ENCODE measurements at regions not wholly inside any gene's neighbourhood (a gene's known extent, or its start where the extent isn't known, plus 50 kb on each side); places are given as distances from the start of the nearest gene placed in this dataset.

DNA sequence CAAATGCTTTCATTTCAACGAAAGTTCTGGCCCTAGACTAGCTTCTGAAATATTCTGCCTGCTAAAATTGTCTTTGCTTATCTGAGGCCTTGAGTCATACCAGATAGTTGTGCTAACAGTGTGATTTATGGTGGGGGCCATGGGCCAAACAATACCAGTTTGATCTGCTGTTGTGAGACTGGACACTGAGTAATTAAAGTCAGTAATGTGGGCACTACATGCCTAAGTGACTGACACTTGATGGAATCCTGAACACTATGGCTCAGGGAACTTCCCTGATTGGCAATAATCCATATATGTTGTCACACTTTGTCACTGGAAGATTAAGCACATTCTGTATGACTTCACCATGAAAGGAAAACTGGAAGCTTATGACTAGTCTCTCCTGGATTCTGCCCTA is 127.6 kb upstream of the CYLC2 start:
- 48% methylated on average over 1 of the region's 1 CpG for WGBS
- Histone ChIP-seq H3K4me1 (replicated peaks) (no peaks in the 10 kb centered on the region), H3K27ac (no peak overlapping the region), H3K27me3 (replicated peaks; ENCODE audit: insufficient read depth) (no peaks in the 10 kb centered on the region), H3K9me3 (no peaks in the 10 kb centered on the region), H3K36me3 (no peaks in the 10 kb centered on the region), H3K4me3 (no peak overlapping the region)
- no peak for DNase-seq (ENCODE audit: low spot score)
- TF ChIP-seq POLR2A (IDR thresholded peaks at IDR 0.05) = no peak
- TF ChIP-seq POLR2AphosphoS5 (IDR thresholded peaks at IDR 0.05) = no peak
- TF ChIP-seq, protein P1, sequence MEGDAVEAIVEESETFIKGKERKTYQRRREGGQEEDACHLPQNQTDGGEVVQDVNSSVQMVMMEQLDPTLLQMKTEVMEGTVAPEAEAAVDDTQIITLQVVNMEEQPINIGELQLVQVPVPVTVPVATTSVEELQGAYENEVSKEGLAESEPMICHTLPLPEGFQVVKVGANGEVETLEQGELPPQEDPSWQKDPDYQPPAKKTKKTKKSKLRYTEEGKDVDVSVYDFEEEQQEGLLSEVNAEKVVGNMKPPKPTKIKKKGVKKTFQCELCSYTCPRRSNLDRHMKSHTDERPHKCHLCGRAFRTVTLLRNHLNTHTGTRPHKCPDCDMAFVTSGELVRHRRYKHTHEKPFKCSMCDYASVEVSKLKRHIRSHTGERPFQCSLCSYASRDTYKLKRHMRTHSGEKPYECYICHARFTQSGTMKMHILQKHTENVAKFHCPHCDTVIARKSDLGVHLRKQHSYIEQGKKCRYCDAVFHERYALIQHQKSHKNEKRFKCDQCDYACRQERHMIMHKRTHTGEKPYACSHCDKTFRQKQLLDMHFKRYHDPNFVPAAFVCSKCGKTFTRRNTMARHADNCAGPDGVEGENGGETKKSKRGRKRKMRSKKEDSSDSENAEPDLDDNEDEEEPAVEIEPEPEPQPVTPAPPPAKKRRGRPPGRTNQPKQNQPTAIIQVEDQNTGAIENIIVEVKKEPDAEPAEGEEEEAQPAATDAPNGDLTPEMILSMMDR (IDR thresholded peaks at IDR 0.05) = no peak
- intact Hi-C loops (cut with DNase I) = no loop called here

DNA sequence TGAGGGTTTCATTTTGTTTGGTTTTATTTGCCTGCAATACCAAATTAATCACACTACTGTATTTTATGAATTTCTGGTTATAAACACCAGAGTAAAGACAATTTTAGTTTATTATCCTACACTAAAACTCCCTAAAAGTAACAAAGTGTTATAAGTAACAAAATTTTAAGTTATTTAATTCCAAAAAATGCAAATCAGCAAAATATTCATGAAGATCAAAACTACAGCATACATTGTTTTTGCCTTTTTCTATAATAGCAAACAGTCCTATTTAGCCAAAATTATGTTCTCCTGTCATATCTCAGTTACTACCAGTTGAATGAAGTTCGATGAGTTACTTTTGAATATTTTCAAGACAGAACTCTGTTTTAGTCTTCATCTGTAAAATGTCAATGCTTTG is 132.7 kb upstream of the CYLC2 start:
- TF ChIP-seq POLR2AphosphoS5 (IDR thresholded peaks at IDR 0.05) (no peak), POLR2A (IDR thresholded peaks at IDR 0.05) (no peak)
- TF ChIP-seq, protein P1 (IDR thresholded peaks at IDR 0.05) = no peak
- no peaks in the 10 kb centered on the region for H3K27me3 ChIP-seq (replicated peaks; ENCODE audit: insufficient read depth)
- H3K27ac ChIP-seq = no peak overlapping the region
- no peaks in the 10 kb centered on the region for H3K9me3 ChIP-seq
- WGBS = 93% methylated on average over 1 of the region's 1 CpG
- H3K4me1 ChIP-seq (replicated peaks) = no peaks in the 10 kb centered on the region
- intact Hi-C loops (cut with DNase I) = no loop called here
- H3K4me3 ChIP-seq = no peak overlapping the region
- no peak for DNase-seq (ENCODE audit: low spot score)
- H3K36me3 ChIP-seq = no peaks in the 10 kb centered on the region

DNA sequence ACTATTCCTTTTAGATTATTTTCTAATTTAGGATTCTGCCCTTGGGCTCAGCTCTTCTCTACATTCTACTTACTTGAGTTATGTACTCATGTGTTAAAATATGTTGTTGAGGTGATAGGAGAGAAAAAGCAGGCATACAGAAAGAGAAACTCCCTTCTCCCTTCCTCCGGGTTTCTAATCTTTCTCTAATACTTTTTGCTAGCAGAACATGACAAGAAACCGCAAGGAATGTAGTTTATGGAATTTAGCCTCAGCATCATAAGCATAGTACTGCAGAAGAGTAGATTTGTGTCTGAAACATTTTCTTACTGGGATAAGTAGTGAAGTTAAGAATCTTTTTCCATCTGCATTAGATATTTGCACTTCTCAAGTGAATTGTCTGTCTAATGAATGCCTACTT is 139.5 kb upstream of the CYLC2 start:
- TF ChIP-seq, protein P1 (IDR thresholded peaks at IDR 0.05) = no peak
- TF ChIP-seq POLR2A (IDR thresholded peaks at IDR 0.05) = no peak
- no peak for TF ChIP-seq POLR2AphosphoS5 (IDR thresholded peaks at IDR 0.05)
- DNase-seq (ENCODE audit: low spot score) = no peak
- Histone ChIP-seq H3K27ac (no peak overlapping the region), H3K27me3 (replicated peaks; ENCODE audit: insufficient read depth) (no peaks in the 10 kb centered on the region), H3K4me3 (no peak overlapping the region), H3K4me1 (replicated peaks) (no peaks in the 10 kb centered on the region), H3K9me3 (no peaks in the 10 kb centered on the region), H3K36me3 (no peaks in the 10 kb centered on the region)
- intact Hi-C loops (cut with DNase I) = no loop called here
- WGBS = 78% methylated on average over 2 of the region's 2 CpGs

DNA sequence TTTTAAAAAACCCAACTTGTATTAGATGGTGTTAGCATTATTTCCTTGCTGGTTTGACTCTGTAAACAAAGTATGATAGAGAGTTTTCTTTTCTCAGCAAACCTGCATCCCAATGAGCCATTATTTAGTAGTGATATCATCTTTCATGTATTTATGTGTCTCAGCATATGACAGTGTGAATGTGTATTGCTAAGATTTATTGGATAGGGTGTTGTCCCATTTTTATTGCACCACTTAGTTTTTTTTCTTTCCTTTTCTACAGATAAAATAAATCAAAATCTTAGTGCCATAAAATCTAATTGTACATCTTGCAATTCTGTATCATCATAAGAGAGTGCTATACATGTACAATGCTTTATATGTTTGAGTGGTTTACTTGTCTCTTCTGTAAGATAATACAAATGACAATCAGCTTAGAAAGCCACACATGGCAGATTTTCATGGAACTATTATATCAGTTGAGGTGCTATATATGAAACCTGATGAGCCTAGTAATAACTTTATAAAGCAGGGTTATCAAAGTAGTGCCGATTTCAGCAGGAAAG is 149.2 kb upstream of the CYLC2 start:
- no peaks in the 10 kb centered on the region for H3K4me1 ChIP-seq (replicated peaks)
- DNase-seq (ENCODE audit: low spot score) = no peak
- intact Hi-C loops (cut with DNase I) = no loop called here
- no peaks in the 10 kb centered on the region for H3K36me3 ChIP-seq
- H3K9me3 ChIP-seq = no peaks in the 10 kb centered on the region
- no peaks in the 10 kb centered on the region for H3K27me3 ChIP-seq (replicated peaks; ENCODE audit: insufficient read depth)
- WGBS = 62% methylated on average over 1 of the region's 1 CpG
- H3K4me3 ChIP-seq = no peak overlapping the region
- H3K27ac ChIP-seq = no peak overlapping the region
- TF ChIP-seq, protein P1 (IDR thresholded peaks at IDR 0.05) = no peak
- TF ChIP-seq POLR2AphosphoS5 (IDR thresholded peaks at IDR 0.05) (no peak), POLR2A (IDR thresholded peaks at IDR 0.05) (no peak)

DNA sequence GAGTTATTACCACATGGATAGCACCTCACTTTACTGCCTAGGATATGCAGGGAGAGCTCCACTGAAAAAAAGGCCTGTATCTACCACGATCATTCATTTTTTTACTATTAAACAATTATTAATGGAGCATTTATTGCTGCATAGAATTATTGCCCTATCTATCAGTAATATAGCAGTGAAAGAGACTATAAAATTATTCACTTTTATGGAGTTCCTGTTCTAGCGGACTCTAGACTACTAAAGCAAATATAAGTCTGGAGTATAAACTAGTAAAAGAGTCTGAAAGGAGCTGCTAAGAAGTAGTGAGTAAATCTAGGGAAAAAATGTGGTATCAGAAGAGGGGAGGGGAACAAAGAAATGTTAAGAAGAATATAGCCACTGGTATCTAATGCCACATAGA is 150.4 kb upstream of the CYLC2 start:
- Histone ChIP-seq H3K4me1 (replicated peaks) (no peaks in the 10 kb centered on the region), H3K27me3 (replicated peaks; ENCODE audit: insufficient read depth) (no peaks in the 10 kb centered on the region), H3K4me3 (no peak overlapping the region), H3K27ac (no peak overlapping the region), H3K9me3 (no peaks in the 10 kb centered on the region), H3K36me3 (no peaks in the 10 kb centered on the region)
- no peak for DNase-seq (ENCODE audit: low spot score)
- intact Hi-C loops (cut with DNase I) = no loop called here
- 30% methylated on average over 2 of the region's 2 CpGs for WGBS
- TF ChIP-seq, protein P1 (IDR thresholded peaks at IDR 0.05) = no peak
- TF ChIP-seq POLR2A (IDR thresholded peaks at IDR 0.05) = no peak
- no peak for TF ChIP-seq POLR2AphosphoS5 (IDR thresholded peaks at IDR 0.05)

Data from prostate gland (tissue), 2 donors.